BE2C (cell line): ENCODE measurements at regions not wholly inside any gene's neighbourhood (a gene's known extent, or its start where the extent isn't known, plus 50 kb on each side); places are given as distances from the start of the nearest gene placed in this dataset.

Experiments used
- DNase-seq: peaks from one replicate; pipeline ENCODE4 v3.0.0-alpha.2; 2020
- H3K27me3 ChIP-seq: fragments of 250-450 bp; sonication (Bioruptor Pico); 2 replicates; pipeline ENCODE4 v1.5.1; 2020; ENCODE audit warnings: mild to moderate bottlenecking
- H3K36me3 ChIP-seq: fragments of 250-450 bp; sonication (Bioruptor Pico); 2 replicates; pipeline ENCODE4 v1.5.1; 2020; ENCODE audit warnings: mild to moderate bottlenecking
- H3K4me1 ChIP-seq: fragments of 250-450 bp; sonication (Bioruptor Pico); 2 replicates; pipeline ENCODE4 v1.5.1; 2020
- H3K4me3 ChIP-seq: 2 replicates; pipeline ENCODE4 v1.5.1; 2011; ENCODE audit warnings: low read depth, low read length
- H3K9me3 ChIP-seq: fragments of 250-450 bp; sonication (Bioruptor Pico); 2 replicates; pipeline ENCODE4 v1.5.1; 2020
- CTCF ChIP-seq: IDR thresholded peaks from 2 replicates; pipeline ENCODE4 v1.5.1; 2012; ENCODE audit warnings: mild to moderate bottlenecking, low read depth, low read length

GRCh38 chr3:187994221-187995042 is 159.5 kb upstream of the LPP start:
- Histone ChIP-seq H3K4me1 (no peaks in the 10 kb centered on the region), H3K27me3 (no peaks in the 10 kb centered on the region), H3K36me3 (no peaks in the 10 kb centered on the region), H3K4me3 (no peak overlapping the region), H3K9me3 (no peaks in the 10 kb centered on the region)
- no peak for DNase-seq
- TF ChIP-seq CTCF: no peak

- Histone ChIP-seq H3K4me1 (no peaks in the 10 kb centered on the region), H3K27me3 (no peaks in the 10 kb centered on the region), H3K36me3 (no peaks in the 10 kb centered on the region), H3K4me3 (no peak overlapping the region), H3K9me3 (no peaks in the 10 kb centered on the region)
- no peak for DNase-seq
- TF ChIP-seq CTCF: no peak
Observed at GRCh38 chr3:187995043-187995400, 158.9 kb upstream of the LPP start.

- TF ChIP-seq CTCF: no peak
- H3K4me3 ChIP-seq: no peak overlapping the region
- H3K4me1 ChIP-seq: no peaks in the 10 kb centered on the region
- no peaks in the 10 kb centered on the region for H3K27me3 ChIP-seq
- H3K36me3 ChIP-seq: no peaks in the 10 kb centered on the region
- no peak for DNase-seq
- H3K9me3 ChIP-seq: no peaks in the 10 kb centered on the region
Observed at GRCh38 chr3:187995667-187996066, 158.3 kb upstream of the LPP start.

GRCh38 chr3:187996609-187997008 is 157.3 kb upstream of the LPP start:
- no peak for DNase-seq

GRCh38 chr3:187997490-187997889 is 156.5 kb upstream of the LPP start:
- no peaks in the 10 kb centered on the region for H3K9me3 ChIP-seq
- TF ChIP-seq CTCF: no peak
- H3K27me3 ChIP-seq: no peaks in the 10 kb centered on the region
- no peaks in the 10 kb centered on the region for H3K36me3 ChIP-seq
- DNase-seq: no peak
- H3K4me3 ChIP-seq: no peak overlapping the region
- no peaks in the 10 kb centered on the region for H3K4me1 ChIP-seq

More at GRCh38 chr3:187996609-187997008, 157.3 kb upstream of the LPP start:
- no peak for TF ChIP-seq CTCF
- Histone ChIP-seq H3K4me3 (no peak overlapping the region), H3K4me1 (no peaks in the 10 kb centered on the region), H3K9me3 (no peaks in the 10 kb centered on the region), H3K27me3 (no peaks in the 10 kb centered on the region), H3K36me3 (no peaks in the 10 kb centered on the region)

GRCh38 chr3:187997946-187998561 is 155.9 kb upstream of the LPP start:
- no peak overlapping the region for H3K4me3 ChIP-seq
- no peaks in the 10 kb centered on the region for H3K27me3 ChIP-seq
- no peak for TF ChIP-seq CTCF
- no peaks in the 10 kb centered on the region for H3K9me3 ChIP-seq
- no peaks in the 10 kb centered on the region for H3K4me1 ChIP-seq
- H3K36me3 ChIP-seq: no peaks in the 10 kb centered on the region
- DNase-seq: no peak
